ENCODE measurements at regions not wholly inside any gene's neighbourhood (a gene's known extent, or its start where the extent isn't known, plus 50 kb on each side); places are given as distances from the start of the nearest gene placed in this dataset.

GRCh38 chr12:84785281-84785680, 127.3 kb downstream of the SLC6A15 start:
- no peaks in the 10 kb centered on the region for H3K4me1 ChIP-seq (ENCODE audit: control insufficient read depth in 2 of 3, insufficient read depth in 2 of 3, low read depth in 1 of 3, low read length in 3 of 3)
- intact Hi-C loops (cut with DNase I), result no loop called here
- TF ChIP-seq, protein P1, sequence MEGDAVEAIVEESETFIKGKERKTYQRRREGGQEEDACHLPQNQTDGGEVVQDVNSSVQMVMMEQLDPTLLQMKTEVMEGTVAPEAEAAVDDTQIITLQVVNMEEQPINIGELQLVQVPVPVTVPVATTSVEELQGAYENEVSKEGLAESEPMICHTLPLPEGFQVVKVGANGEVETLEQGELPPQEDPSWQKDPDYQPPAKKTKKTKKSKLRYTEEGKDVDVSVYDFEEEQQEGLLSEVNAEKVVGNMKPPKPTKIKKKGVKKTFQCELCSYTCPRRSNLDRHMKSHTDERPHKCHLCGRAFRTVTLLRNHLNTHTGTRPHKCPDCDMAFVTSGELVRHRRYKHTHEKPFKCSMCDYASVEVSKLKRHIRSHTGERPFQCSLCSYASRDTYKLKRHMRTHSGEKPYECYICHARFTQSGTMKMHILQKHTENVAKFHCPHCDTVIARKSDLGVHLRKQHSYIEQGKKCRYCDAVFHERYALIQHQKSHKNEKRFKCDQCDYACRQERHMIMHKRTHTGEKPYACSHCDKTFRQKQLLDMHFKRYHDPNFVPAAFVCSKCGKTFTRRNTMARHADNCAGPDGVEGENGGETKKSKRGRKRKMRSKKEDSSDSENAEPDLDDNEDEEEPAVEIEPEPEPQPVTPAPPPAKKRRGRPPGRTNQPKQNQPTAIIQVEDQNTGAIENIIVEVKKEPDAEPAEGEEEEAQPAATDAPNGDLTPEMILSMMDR (IDR thresholded peaks at IDR 0.05; ENCODE audit: borderline replicate concordance, extremely low read depth, insufficient read depth), result no peak
- H3K36me3 ChIP-seq (ENCODE audit: control insufficient read depth in 2 of 3, insufficient read depth in 3 of 3, low read length in 3 of 3), result no peaks in the 10 kb centered on the region
- H3K27me3 ChIP-seq (ENCODE audit: control insufficient read depth, insufficient read depth, low read length), result no peaks in the 10 kb centered on the region
- FAIRE-seq, result no peak
- H3K4me3 ChIP-seq (ENCODE audit: low read length in 3 of 3), result no peak overlapping the region
- no peaks in the 10 kb centered on the region for H3K9me3 ChIP-seq (ENCODE audit: control insufficient read depth in 2 of 3, insufficient read depth in 1 of 3, low read length in 3 of 3)
- H3K27ac ChIP-seq (ENCODE audit: low read depth in 2 of 2, low read length in 2 of 2), result no peak overlapping the region
- no peak for DNase-seq
- no peak overlapping the region for H3K9ac ChIP-seq (ENCODE audit: low read length in 3 of 3)

GRCh38 chr12:84779169-84779568, 133.4 kb downstream of the SLC6A15 start:
- Histone ChIP-seq H3K27ac (ENCODE audit: low read depth in 2 of 2, low read length in 2 of 2) (no peak overlapping the region), H3K4me3 (ENCODE audit: low read length in 3 of 3) (no peak overlapping the region), H3K9ac (ENCODE audit: low read length in 3 of 3) (no peak overlapping the region), H3K27me3 (ENCODE audit: control insufficient read depth, insufficient read depth, low read length) (no peaks in the 10 kb centered on the region), H3K36me3 (ENCODE audit: control insufficient read depth in 2 of 3, insufficient read depth in 3 of 3, low read length in 3 of 3) (no peaks in the 10 kb centered on the region), H3K4me1 (ENCODE audit: control insufficient read depth in 2 of 3, insufficient read depth in 2 of 3, low read depth in 1 of 3, low read length in 3 of 3) (no peaks in the 10 kb centered on the region), H3K9me3 (ENCODE audit: control insufficient read depth in 2 of 3, insufficient read depth in 1 of 3, low read length in 3 of 3) (no peaks in the 10 kb centered on the region)
- intact Hi-C loops (cut with DNase I), result no loop called here
- FAIRE-seq (no peak), DNase-seq (no peak)
- TF ChIP-seq, protein P1 (IDR thresholded peaks at IDR 0.05; ENCODE audit: borderline replicate concordance, extremely low read depth, insufficient read depth), result no peak

- no peak overlapping the region for H3K27ac ChIP-seq (ENCODE audit: low read depth in 2 of 2, low read length in 2 of 2)
- H3K4me3 ChIP-seq (ENCODE audit: low read length in 3 of 3), result no peak overlapping the region
- FAIRE-seq, result no peak
- TF ChIP-seq, protein P1 (IDR thresholded peaks at IDR 0.05; ENCODE audit: borderline replicate concordance, extremely low read depth, insufficient read depth), result no peak
- no peaks in the 10 kb centered on the region for H3K9me3 ChIP-seq (ENCODE audit: control insufficient read depth in 2 of 3, insufficient read depth in 1 of 3, low read length in 3 of 3)
- H3K9ac ChIP-seq (ENCODE audit: low read length in 3 of 3), result no peak overlapping the region
- H3K4me1 ChIP-seq (ENCODE audit: control insufficient read depth in 2 of 3, insufficient read depth in 2 of 3, low read depth in 1 of 3, low read length in 3 of 3), result no peaks in the 10 kb centered on the region
- no peak for DNase-seq
- intact Hi-C loops (cut with DNase I), result no loop called here
- H3K27me3 ChIP-seq (ENCODE audit: control insufficient read depth, insufficient read depth, low read length), result no peaks in the 10 kb centered on the region
- H3K36me3 ChIP-seq (ENCODE audit: control insufficient read depth in 2 of 3, insufficient read depth in 3 of 3, low read length in 3 of 3), result no peaks in the 10 kb centered on the region
Observed at GRCh38 chr12:84772281-84772680, 140.3 kb downstream of the SLC6A15 start.

DNA sequence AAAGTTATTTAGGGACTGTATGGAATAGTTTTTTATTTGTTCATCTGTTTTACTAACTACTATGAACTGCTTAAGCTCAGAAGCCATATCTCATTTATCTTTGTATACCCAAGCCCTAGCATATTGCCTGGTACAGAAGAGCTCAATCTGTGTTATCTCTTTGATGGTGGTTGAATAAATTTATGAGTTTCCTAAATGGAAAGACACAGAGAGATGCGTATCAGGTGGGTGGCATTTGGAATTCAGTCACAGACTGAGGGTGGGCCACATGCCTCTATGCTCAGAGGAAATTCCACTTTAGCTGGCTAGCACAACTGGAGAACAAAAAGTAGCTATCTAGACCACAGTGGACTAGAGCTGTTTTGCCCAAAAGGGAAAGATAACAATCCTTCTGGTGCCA, 145.5 kb downstream of the SLC6A15 start:
- Histone ChIP-seq H3K36me3 (ENCODE audit: control insufficient read depth in 2 of 3, insufficient read depth in 3 of 3, low read length in 3 of 3) (no peaks in the 10 kb centered on the region), H3K27ac (ENCODE audit: low read depth in 2 of 2, low read length in 2 of 2) (no peak overlapping the region), H3K9ac (ENCODE audit: low read length in 3 of 3) (no peak overlapping the region), H3K4me1 (ENCODE audit: control insufficient read depth in 2 of 3, insufficient read depth in 2 of 3, low read depth in 1 of 3, low read length in 3 of 3) (no peaks in the 10 kb centered on the region), H3K4me3 (ENCODE audit: low read length in 3 of 3) (no peak overlapping the region), H3K9me3 (ENCODE audit: control insufficient read depth in 2 of 3, insufficient read depth in 1 of 3, low read length in 3 of 3) (no peaks in the 10 kb centered on the region), H3K27me3 (ENCODE audit: control insufficient read depth, insufficient read depth, low read length) (no peaks in the 10 kb centered on the region)
- intact Hi-C loops (cut with DNase I), result no loop called here
- FAIRE-seq, result no peak
- TF ChIP-seq, protein P1 (IDR thresholded peaks at IDR 0.05; ENCODE audit: borderline replicate concordance, extremely low read depth, insufficient read depth), result no peak
- no peak for DNase-seq
